Endodermal cell (in vitro differentiated cells): ENCODE measurements at regions not wholly inside any gene's neighbourhood (a gene's known extent, or its start where the extent isn't known, plus 50 kb on each side); places are given as distances from the start of the nearest gene placed in this dataset.

Experiments
- DNase-seq: peaks from one replicate; pipeline ENCODE4 v3.0.0-alpha.2; 2017
- H3K27ac ChIP-seq: 2 replicates; pipeline ENCODE4 v1.5.1; 2013; ENCODE audit warnings: mild to moderate bottlenecking, low read depth, low read length, moderate library complexity
- H3K27me3 ChIP-seq: 2 replicates; pipeline ENCODE4 v1.6.1; 2013; ENCODE audit warnings: mild to moderate bottlenecking, low read length, moderate library complexity; ENCODE audit not compliant: insufficient read depth, control insufficient read depth, poor library complexity, severe bottlenecking
- H3K36me3 ChIP-seq: 2 replicates; pipeline ENCODE4 v1.7.0; 2013; ENCODE audit warnings: mild to moderate bottlenecking, low read length, moderate library complexity; ENCODE audit not compliant: control insufficient read depth, insufficient read depth
- H3K4me1 ChIP-seq: one replicate; pipeline ENCODE4 v1.7.0; 2013; ENCODE audit warnings: low read length; ENCODE audit not compliant: control insufficient read depth, insufficient read depth
- H3K4me3 ChIP-seq: 2 replicates; pipeline ENCODE4 v1.5.1; 2013; ENCODE audit warnings: mild to moderate bottlenecking, low read length, moderate library complexity
- H3K9ac ChIP-seq: 2 replicates; pipeline ENCODE4 v1.6.1; 2013; ENCODE audit warnings: mild to moderate bottlenecking, low read length, moderate library complexity; ENCODE audit not compliant: poor library complexity, severe bottlenecking; ENCODE audit errors: extremely low read depth
- H3K9me3 ChIP-seq: 2 replicates; pipeline ENCODE4 v1.6.1; 2013; ENCODE audit warnings: mild to moderate bottlenecking, low read length, moderate library complexity; ENCODE audit not compliant: control insufficient read depth
- H3K27ac Mint-ChIP-seq: 2 replicates; pipeline ENCODE4 v1.8.0; 2020; ENCODE audit warnings: mixed read lengths
- H3K27me3 Mint-ChIP-seq: 2 replicates; pipeline ENCODE4 v1.8.0; 2021; ENCODE audit warnings: mild to moderate bottlenecking, mixed read lengths; ENCODE audit not compliant: insufficient read depth
- H3K36me3 Mint-ChIP-seq: 2 replicates; pipeline ENCODE4 v1.8.0; 2020; ENCODE audit warnings: low read depth, mixed read lengths
- H3K4me1 Mint-ChIP-seq: 2 replicates; pipeline ENCODE4 v1.8.0; 2020; ENCODE audit warnings: mixed read lengths
- H3K4me3 Mint-ChIP-seq: 2 replicates; pipeline ENCODE4 v1.8.0; 2020; ENCODE audit warnings: mild to moderate bottlenecking, moderate library complexity, mixed read lengths
- H3K9me3 Mint-ChIP-seq: 2 replicates; pipeline ENCODE4 v1.8.0; 2020; ENCODE audit warnings: mild to moderate bottlenecking, mixed read lengths
- WGBS, 2 experiments: methylation state at CpG; one replicate each; pipeline versions ENCODE4 v1.1.5 to v1.1.7; 2013; ENCODE audit warnings: missing lambda C conversion rate in 2 of 2, mixed read lengths in 1 of 2; ENCODE audit not compliant: insufficient coverage in 1 of 2, insufficient read length in 1 of 2; 5-methylcytosine and 5-hydroxymethylcytosine counted together
- TF ChIP-seq, protein P1 (sequence below): fragments of 200-600 bp; sonication (generic); conservative IDR thresholded peaks from 2 replicates; pipeline ENCODE4 v1.5.0; 2021; ENCODE audit warnings: antibody characterized with exemption, mild to moderate bottlenecking

DNA sequence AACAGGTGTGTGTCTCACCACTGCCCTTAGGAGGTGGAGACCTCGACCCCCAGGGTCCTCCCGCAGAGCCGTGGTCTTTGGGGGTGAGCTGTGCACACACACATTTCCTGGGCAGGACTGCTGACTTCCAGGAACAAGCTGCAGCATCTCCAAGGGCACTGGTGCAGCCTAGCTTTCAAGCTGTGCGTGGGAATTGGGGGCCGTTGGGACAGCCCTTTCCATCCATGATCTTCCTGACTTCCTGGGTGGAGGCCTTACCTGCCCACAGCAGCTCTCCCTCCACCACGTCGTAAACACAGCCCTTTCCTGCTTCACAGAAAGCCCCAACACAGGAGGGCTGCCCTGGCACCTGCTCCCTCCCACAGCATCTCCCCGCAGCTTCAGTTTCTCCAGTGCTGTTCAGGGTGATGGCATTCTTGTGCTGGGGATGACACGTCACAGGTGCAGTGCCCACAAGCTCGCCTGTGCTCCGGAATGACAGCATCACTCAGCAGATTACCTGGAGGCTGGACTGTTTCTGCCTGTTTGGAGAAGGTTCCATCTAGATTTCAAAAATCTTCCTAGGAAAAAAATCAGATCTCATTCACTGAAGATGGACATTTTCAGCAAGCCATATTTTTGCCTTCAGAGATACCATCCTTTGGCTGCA lies 208.0 kb upstream of the PPP2R2D start:
- H3K4me1 Mint-ChIP-seq = no peaks in the 10 kb centered on the region
- Histone ChIP-seq H3K27me3 (no peaks in the 10 kb centered on the region), H3K9me3 (no peaks in the 10 kb centered on the region), H3K4me1 (no peaks in the 10 kb centered on the region), H3K4me3 (no peak overlapping the region), H3K36me3 (no peaks in the 10 kb centered on the region), H3K9ac (no peak overlapping the region), H3K27ac (no peak overlapping the region)
- 85 to 90% methylated on average over 6 to 11 of the region's 11 CpGs for WGBS, 2 experiments
- H3K27me3 Mint-ChIP-seq = no peaks in the 10 kb centered on the region
- no peak overlapping the region for H3K27ac Mint-ChIP-seq
- H3K9me3 Mint-ChIP-seq = no peaks in the 10 kb centered on the region
- TF ChIP-seq, protein P1, sequence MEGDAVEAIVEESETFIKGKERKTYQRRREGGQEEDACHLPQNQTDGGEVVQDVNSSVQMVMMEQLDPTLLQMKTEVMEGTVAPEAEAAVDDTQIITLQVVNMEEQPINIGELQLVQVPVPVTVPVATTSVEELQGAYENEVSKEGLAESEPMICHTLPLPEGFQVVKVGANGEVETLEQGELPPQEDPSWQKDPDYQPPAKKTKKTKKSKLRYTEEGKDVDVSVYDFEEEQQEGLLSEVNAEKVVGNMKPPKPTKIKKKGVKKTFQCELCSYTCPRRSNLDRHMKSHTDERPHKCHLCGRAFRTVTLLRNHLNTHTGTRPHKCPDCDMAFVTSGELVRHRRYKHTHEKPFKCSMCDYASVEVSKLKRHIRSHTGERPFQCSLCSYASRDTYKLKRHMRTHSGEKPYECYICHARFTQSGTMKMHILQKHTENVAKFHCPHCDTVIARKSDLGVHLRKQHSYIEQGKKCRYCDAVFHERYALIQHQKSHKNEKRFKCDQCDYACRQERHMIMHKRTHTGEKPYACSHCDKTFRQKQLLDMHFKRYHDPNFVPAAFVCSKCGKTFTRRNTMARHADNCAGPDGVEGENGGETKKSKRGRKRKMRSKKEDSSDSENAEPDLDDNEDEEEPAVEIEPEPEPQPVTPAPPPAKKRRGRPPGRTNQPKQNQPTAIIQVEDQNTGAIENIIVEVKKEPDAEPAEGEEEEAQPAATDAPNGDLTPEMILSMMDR = no peak
- no peak overlapping the region for H3K4me3 Mint-ChIP-seq
- H3K36me3 Mint-ChIP-seq = no peaks in the 10 kb centered on the region
- peak; percentile 31 for DNase-seq

DNA sequence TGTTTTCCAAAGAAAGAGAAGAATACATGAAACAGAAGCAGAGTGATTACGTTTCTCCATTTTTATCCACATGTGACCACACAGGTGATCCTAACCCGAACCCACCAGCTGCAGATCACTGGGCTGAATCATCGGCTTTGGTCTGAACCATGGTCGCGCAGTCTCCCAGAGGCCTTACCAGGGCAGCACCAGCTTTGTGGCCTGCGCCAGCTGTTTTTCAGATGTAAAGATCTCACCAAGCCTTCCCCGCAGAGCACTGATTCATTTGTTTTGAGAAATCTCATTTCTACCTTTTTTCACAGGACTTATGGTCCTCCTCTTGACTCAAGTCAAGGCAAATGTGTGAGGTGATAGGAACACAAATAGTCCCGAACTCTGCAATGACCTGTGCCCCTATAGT lies 207.0 kb upstream of the PPP2R2D start:
- H3K36me3 Mint-ChIP-seq = no peaks in the 10 kb centered on the region
- no peaks in the 10 kb centered on the region for H3K4me1 Mint-ChIP-seq
- no peak overlapping the region for H3K9ac ChIP-seq

DNA sequence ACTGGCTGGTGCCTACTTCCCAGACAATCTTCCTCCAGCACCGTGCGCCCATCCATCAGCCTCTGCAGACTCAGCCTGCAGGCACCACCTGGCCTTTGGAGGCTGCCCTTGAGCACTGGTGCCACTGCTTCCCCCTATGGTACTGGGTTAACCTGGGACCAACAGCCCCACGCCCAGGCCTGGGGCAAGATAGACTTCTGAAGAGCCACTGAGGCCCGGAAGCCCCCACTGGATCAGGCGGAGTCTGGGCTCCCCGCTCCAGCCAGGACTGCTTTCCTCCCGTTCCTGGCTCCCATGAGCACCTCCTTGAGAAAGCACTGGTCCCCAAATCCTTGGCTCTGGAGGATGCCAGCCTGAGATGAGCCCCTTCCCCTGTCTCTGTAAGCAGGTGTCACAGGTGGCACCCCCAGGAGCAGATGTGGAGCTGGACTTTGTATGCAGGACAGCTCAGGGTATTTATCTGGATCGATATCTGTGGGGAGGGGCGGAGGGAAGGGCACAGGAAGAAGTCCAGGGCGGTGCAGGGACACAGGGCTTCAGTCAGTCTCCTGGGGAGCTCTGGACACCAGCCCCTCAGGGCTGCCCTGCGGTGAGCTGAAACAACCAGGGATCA lies 206.5 kb upstream of the PPP2R2D start:
- DNase-seq = peak; percentile 30
- Mint-ChIP-seq H3K9me3 (no peaks in the 10 kb centered on the region), H3K27ac (no peak overlapping the region), H3K36me3 (no peaks in the 10 kb centered on the region), H3K4me1 (no peaks in the 10 kb centered on the region), H3K27me3 (no peaks in the 10 kb centered on the region), H3K4me3 (no peak overlapping the region)
- Histone ChIP-seq H3K9me3 (no peaks in the 10 kb centered on the region), H3K4me1 (no peaks in the 10 kb centered on the region), H3K36me3 (no peaks in the 10 kb centered on the region), H3K9ac (no peak overlapping the region), H3K27ac (no peak overlapping the region), H3K27me3 (no peaks in the 10 kb centered on the region), H3K4me3 (no peak overlapping the region)
- 92 to 95% methylated on average over 9 to 11 of the region's 11 CpGs for WGBS, 2 experiments
- TF ChIP-seq, protein P1 = no peak

More for the DNA sequence above, 207.0 kb upstream of the PPP2R2D start:
- H3K9me3 Mint-ChIP-seq = no peaks in the 10 kb centered on the region
- no peaks in the 10 kb centered on the region for H3K36me3 ChIP-seq
- DNase-seq = peak; percentile 36
- H3K4me3 ChIP-seq = no peak overlapping the region
- H3K27me3 ChIP-seq = no peaks in the 10 kb centered on the region
- no peaks in the 10 kb centered on the region for H3K27me3 Mint-ChIP-seq
- H3K27ac ChIP-seq = no peak overlapping the region
- H3K9me3 ChIP-seq = no peaks in the 10 kb centered on the region
- H3K27ac Mint-ChIP-seq = no peak overlapping the region
- WGBS, 2 experiments = 92 to 99% methylated on average over 7 to 8 of the region's 8 CpGs
- H3K4me1 ChIP-seq = no peaks in the 10 kb centered on the region
- no peak overlapping the region for H3K4me3 Mint-ChIP-seq
- TF ChIP-seq, protein P1 = no peak
